CD4-positive, alpha-beta T cell (primary cell): ENCODE measurements at regions not wholly inside any gene's neighbourhood (a gene's known extent, or its start where the extent isn't known, plus 50 kb on each side); places are given as distances from the start of the nearest gene placed in this dataset.

Experiments used
- ATAC-seq: fragments of 200-7000 bp; cut with Tn5 transposase; one replicate; pipeline ENCODE4 v1.10.0; 2022; ENCODE audit warnings: mild to moderate bottlenecking; ENCODE audit not compliant: poor library complexity
- CTCF ChIA-PET: fragments of 350-600 bp; sonication (Branson Sonifier 250); formaldehyde crosslinking; loops from one replicate; lab custom pipeline; 2021; ENCODE audit warnings: antibody characterized with exemption, inconsistent platforms; lab: Charles Lee
- POLR2A ChIA-PET: fragments of 350-600 bp; sonication (Branson Sonifier 250); formaldehyde crosslinking; loops from one replicate; lab custom pipeline; 2021; ENCODE audit warnings: antibody characterized with exemption, inconsistent platforms; lab: Charles Lee
- DNase-seq, 14 experiments: peaks; one replicate each; pipeline ENCODE4 v3.0.0-alpha.2; 2013 to 2020; ENCODE audit warnings: mixed read lengths in 2 of 14
- H3K27ac ChIP-seq, 2 donors: one replicate each; pipeline versions ENCODE4 v1.5.1 to v1.7.0; 2013; ENCODE audit warnings: low read length in 2 of 2, low read depth in 1 of 2, mild to moderate bottlenecking in 1 of 2
- H3K27me3 ChIP-seq, 2 experiments: 1 replicate in 1 of 2; 2 replicates in 1 of 2; pipeline versions ENCODE4 v1.6.1 to v1.7.0; 2013; ENCODE audit warnings: low read length in 2 of 2, control low read depth in 1 of 2, mild to moderate bottlenecking in 1 of 2, moderate library complexity in 1 of 2; ENCODE audit not compliant: insufficient read depth in 2 of 2, control insufficient read depth in 1 of 2
- H3K36me3 ChIP-seq: one replicate; pipeline ENCODE4 v1.6.1; 2013; ENCODE audit warnings: low read length, control low read depth; ENCODE audit not compliant: insufficient read depth
- H3K4me1 ChIP-seq: one replicate; pipeline ENCODE4 v1.6.1; 2013; ENCODE audit warnings: low read length, control low read depth; ENCODE audit not compliant: insufficient read depth
- H3K4me3 ChIP-seq: one replicate; pipeline ENCODE4 v1.5.1; 2013; ENCODE audit warnings: mild to moderate bottlenecking, low read length, moderate library complexity
- H3K9me3 ChIP-seq, 2 experiments: 1 replicate in 1 of 2; 2 replicates in 1 of 2; pipeline versions ENCODE4 v1.6.1 to v1.7.0; 2013; ENCODE audit warnings: low read length in 2 of 2, mild to moderate bottlenecking in 2 of 2, control low read depth in 1 of 2, moderate library complexity in 1 of 2; ENCODE audit not compliant: control insufficient read depth in 1 of 2, insufficient read depth in 1 of 2
- H3K27ac Mint-ChIP-seq: one replicate; pipeline ENCODE4 v1.8.0; 2020; ENCODE audit warnings: mixed read lengths
- H3K27me3 Mint-ChIP-seq: one replicate; pipeline ENCODE4 v1.8.0; 2021; ENCODE audit warnings: mixed read lengths
- H3K36me3 Mint-ChIP-seq: one replicate; pipeline ENCODE4 v1.8.0; 2021; ENCODE audit warnings: low read depth, mixed read lengths
- H3K4me1 Mint-ChIP-seq: one replicate; pipeline ENCODE4 v1.8.0; 2021; ENCODE audit warnings: low read depth, mixed read lengths
- H3K4me3 Mint-ChIP-seq: one replicate; pipeline ENCODE4 v1.8.0; 2020; ENCODE audit warnings: mild to moderate bottlenecking, mixed read lengths
- H3K9me3 Mint-ChIP-seq: one replicate; pipeline ENCODE4 v1.8.0; 2020; ENCODE audit warnings: mixed read lengths
- CTCF ChIP-seq: fragments of 200-600 bp; IDR thresholded peaks from one replicate; pipeline ENCODE4 v1.8.0; 2022; ENCODE audit warnings: antibody characterized with exemption, mild to moderate bottlenecking
- intact Hi-C, 2 experiments: fragments of 100-400 bp; cut with DNase I in 1 of 2; cut with micrococcal nuclease in 1 of 2; formaldehyde crosslinking; loops; one replicate each; pipeline versions ENCODE4 v1.15.1 to v1.9.0; 2023 to 2025; cut with DNase I, micrococcal nuclease

GRCh38 chr9:108423433-108423832 is 432.4 kb downstream of the ACTL7B start:
- no peak for ATAC-seq
- H3K27me3 ChIP-seq, result no peaks in the 10 kb centered on the region

DNA sequence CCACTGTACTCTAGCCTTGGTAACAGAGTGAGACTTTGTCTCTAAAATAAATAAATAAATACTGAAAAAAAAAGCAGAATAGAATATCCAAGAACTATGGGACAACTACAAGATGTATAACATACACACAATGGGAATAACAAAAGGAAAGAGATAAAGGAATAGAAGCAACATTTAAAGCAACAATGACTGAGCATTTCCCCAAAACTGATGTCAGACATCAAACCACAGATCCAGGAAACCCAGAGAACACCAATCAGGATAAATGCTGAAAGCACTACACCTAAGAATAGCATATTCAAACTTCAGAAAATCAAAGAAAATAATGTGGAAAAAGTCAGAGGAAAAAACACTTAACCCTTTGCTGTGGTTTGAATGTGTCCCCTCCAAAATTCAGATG is 436.4 kb downstream of the ACTL7B start:
- ATAC-seq (no peak), DNase-seq (no peak)
- H3K9me3 ChIP-seq, result peaks cover 0 to 3% of the 10 kb centered on the region in 2 experiments
- Mint-ChIP-seq H3K4me3 (no peak overlapping the region), H3K27ac (no peak overlapping the region), H3K4me1 (no peaks in the 10 kb centered on the region), H3K9me3 (no peaks in the 10 kb centered on the region), H3K27me3 (no peaks in the 10 kb centered on the region), H3K36me3 (no peaks in the 10 kb centered on the region)
- no peaks in the 10 kb centered on the region for H3K36me3 ChIP-seq
- intact Hi-C loops, result loop anchor here in 1 of 2 experiments (10.0 kb wide), 1 partner anchor 55 kb away; no protein-coding TSS in a partner anchor
- TF ChIP-seq CTCF, result no peak
- ChIA-PET POLR2A (no interaction called here), CTCF (no interaction called here)
- no peak overlapping the region for H3K4me3 ChIP-seq
- no peaks in the 10 kb centered on the region for H3K27me3 ChIP-seq
- no peak overlapping the region for H3K27ac ChIP-seq
- H3K4me1 ChIP-seq, result no peaks in the 10 kb centered on the region

More at GRCh38 chr9:108423433-108423832, 432.4 kb downstream of the ACTL7B start:
- DNase-seq, result no peak
- POLR2A ChIA-PET, result no interaction called here
- Mint-ChIP-seq H3K9me3 (no peaks in the 10 kb centered on the region), H3K27ac (no peak overlapping the region), H3K36me3 (no peaks in the 10 kb centered on the region), H3K4me1 (no peaks in the 10 kb centered on the region), H3K27me3 (no peaks in the 10 kb centered on the region), H3K4me3 (no peak overlapping the region)
- intact Hi-C loops, result no loop called here
- H3K27ac ChIP-seq, result no peak overlapping the region
- no peak for TF ChIP-seq CTCF
- H3K4me1 ChIP-seq, result no peaks in the 10 kb centered on the region
- H3K4me3 ChIP-seq, result no peak overlapping the region
- H3K9me3 ChIP-seq, result peaks cover 0 to 3% of the 10 kb centered on the region in 2 experiments
- CTCF ChIA-PET, result no interaction called here
- no peaks in the 10 kb centered on the region for H3K36me3 ChIP-seq

- no peaks in the 10 kb centered on the region for H3K9me3 ChIP-seq
- H3K4me3 ChIP-seq, result no peak overlapping the region
- no peaks in the 10 kb centered on the region for H3K27me3 ChIP-seq
- no peak for TF ChIP-seq CTCF
- Mint-ChIP-seq H3K4me1 (no peaks in the 10 kb centered on the region), H3K27me3 (peaks cover 5% of the 10 kb centered on the region), H3K27ac (no peak overlapping the region), H3K4me3 (no peak overlapping the region), H3K9me3 (no peaks in the 10 kb centered on the region), H3K36me3 (no peaks in the 10 kb centered on the region)
- no peak for DNase-seq
- intact Hi-C loops, result loop anchor here in 1 of 2 experiments (10.0 kb wide), 1 partner anchor 57 kb away; no protein-coding TSS in a partner anchor
- H3K27ac ChIP-seq, result no peak overlapping the region
- no peaks in the 10 kb centered on the region for H3K36me3 ChIP-seq
- no peaks in the 10 kb centered on the region for H3K4me1 ChIP-seq
- no peak for ATAC-seq
- ChIA-PET CTCF (no interaction called here), POLR2A (no interaction called here)
Measured at GRCh38 chr9:108417726-108418125, 438.1 kb downstream of the ACTL7B start.
